ENCODE measurements at regions not wholly inside any gene's neighbourhood (a gene's known extent, or its start where the extent isn't known, plus 50 kb on each side); places are given as distances from the start of the nearest gene placed in this dataset.
A peak's percentile ranks its signal among the peaks of the same experiment; 100 is the strongest.

DNA sequence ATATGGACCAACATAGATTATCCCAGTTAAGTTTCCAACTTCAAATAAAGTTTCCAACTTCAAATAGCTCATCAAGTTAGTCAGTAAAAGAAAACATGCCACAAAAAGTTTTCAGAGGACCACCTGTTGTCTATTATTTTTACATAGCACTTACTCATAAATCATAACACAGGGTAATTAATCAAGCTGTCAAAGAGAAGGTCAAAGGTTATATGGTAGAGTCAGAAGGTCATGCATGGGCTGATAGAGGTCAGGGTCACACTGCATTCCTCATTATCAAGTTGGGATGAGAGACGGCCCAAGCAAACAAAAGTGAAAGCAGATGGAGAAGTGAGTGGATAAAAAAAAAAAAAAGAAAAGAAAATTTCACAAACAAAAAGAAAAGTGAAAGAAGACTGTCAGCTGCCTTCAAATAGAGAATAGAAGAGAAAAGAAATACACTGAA lies 145.5 kb upstream of the POU5F2 start:
- DNase-seq (ENCODE audit: low read depth in 2 of 2), result peak; percentile 48 to 49

DNA sequence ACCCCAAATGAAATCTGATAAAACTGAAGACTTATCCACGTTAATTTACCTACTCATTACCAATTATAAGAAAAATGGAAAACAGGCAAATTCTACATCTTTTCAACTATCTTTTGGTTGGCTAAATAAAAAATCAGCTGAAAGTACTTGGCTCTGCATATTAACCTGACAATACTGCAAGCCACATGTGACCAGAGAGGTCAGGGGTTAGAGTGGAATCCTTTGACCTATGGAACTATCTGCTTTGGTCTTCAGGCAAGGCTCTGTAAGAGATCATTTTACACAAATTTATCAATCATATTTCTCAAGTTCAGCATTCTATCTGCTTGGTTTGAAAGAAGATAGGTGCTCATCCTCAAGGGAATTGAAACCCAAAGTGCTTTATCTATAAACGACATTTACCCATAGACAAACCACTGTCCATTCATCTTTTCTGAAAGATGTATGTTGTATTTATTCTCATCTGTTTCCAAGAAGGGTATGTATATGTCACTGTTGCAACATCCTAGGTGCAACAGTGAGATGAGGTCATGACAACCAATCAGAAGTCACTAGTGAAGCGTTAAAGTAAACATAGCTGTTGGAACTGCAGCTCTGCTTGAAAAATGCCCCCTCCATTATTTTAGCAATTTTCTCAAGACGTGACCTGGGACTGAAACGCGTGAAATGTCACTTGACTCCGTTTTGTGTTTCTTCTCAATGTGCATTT lies 144.9 kb upstream of the POU5F2 start:
- no peak for DNase-seq (ENCODE audit: low read depth in 2 of 2)

DNA sequence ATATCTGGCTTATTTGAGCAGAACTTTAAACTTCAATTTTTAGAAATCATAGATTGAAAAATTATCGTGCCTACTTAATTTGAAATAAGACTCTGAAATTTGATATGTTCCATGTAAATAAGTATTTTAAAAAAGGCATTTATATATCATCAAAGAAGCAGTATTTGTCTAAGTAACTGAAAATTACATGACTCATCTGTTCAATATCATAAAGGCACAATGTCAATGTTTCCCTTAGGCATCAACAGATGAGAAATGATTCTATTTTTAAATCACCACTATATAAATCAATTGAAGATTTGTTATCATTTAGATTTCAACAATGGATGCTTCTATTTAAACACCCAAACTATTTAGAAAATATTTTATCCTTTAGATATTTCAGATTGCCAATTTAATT lies 142.9 kb upstream of the POU5F2 start:
- DNase-seq (ENCODE audit: low read depth in 2 of 2), result no peak

DNA sequence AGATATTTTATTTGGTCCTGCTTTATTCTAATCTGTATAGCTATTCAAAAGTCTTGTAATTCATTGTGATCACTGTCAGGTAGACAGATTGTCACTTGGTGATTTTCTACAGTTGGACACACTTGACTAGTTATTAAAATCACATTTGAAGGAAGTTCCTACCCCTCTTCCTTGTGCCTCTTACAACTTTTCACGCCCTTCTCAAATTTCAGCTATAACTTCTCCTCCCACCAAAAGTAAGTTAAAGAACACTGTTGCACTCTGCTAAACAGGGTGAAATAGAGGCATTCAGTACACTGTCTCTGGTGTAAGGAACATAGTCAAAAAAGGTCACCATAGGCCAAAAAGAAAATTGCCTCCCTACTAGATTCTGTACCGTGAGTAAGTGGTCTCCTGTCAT lies 142.1 kb upstream of the POU5F2 start:
- no peak for DNase-seq (ENCODE audit: low read depth in 2 of 2)

DNA sequence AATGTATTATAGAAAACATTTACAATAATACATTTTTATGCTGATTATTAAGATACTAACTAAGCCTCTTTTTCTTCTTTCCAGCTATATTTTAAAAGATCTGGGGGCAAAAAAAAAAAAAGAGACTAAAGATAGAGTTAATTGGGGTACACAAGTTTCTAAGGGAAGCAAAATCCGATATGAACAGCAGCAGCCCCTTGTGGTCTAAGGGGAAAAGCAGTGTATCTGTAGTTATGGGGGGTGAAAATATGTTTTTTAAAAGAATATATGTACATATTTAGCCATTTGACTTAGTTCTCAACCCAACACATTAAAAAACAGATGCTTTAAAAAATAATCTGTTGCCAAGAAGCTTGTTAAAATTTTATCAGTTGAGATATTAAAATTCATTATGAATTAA lies 134.3 kb upstream of the POU5F2 start:
- no peak for DNase-seq (ENCODE audit: low read depth in 2 of 2)

DNA sequence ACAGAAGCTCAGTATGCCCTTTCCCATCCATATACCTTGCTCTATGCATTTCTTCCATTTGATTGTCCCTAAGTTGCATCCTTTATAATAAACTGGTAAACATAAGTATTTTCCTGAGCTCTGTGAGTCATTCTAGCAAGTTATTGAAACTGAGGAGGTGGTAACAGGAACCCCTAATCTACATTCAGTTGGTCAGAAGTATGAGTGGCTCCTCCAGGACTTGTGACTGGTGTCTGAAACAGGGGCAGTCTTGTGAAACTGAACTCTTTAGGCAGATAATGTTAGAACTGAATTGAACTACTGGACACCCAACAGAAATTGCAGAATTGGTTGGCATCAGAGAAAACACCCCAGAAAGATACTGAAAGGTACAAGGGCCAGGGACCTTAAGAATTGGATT lies 133.1 kb upstream of the POU5F2 start:
- DNase-seq (ENCODE audit: low read depth in 2 of 2), result no peak

DNA sequence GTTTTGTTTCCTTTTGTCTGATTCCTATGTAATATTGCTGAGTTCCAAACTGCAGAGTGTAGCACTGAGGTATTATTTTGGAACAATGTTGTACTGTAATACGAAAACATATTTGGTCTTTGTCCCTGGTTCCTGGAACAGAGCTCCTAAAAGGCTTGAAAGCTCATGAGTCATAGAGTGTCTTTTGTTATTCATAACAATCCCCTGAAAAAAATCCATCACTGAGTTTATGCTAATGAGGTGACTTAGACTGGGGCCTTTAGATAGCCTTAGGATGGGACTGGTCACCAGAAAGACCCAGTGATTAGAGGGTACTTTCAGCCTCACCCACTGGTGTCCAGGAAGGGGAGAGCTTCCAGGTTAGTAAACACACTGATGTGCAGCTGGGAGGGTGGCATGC lies 132.7 kb upstream of the POU5F2 start:
- peak; percentile 71 to 74 for DNase-seq (ENCODE audit: low read depth in 2 of 2)

DNA sequence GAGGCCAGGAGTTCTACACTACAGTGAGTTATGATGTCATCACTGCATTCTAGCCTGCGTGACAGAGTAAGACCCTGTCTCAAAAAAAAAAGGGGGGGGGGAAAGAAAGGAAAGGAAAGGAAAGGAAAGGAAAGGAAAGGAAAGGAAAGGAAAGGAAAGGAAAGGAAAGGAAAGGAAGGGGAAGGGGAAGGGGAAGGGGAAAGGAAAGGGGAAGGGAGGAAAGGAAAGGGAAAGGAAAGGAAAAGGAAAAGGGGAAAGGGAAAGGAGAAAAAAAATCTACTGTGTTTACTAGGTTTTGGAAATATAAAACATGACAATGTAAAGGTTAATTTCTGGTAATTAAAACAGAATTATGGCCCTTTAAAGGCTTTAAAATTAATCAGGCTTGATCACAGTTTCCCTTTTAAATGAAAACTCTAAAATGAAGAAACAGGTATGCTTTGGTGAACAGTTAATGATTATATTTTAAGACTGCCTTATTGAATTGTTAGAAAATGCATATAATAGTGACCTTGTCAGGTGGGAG lies 131.9 kb upstream of the POU5F2 start:
- no peak for DNase-seq (ENCODE audit: low read depth in 2 of 2)

DNA sequence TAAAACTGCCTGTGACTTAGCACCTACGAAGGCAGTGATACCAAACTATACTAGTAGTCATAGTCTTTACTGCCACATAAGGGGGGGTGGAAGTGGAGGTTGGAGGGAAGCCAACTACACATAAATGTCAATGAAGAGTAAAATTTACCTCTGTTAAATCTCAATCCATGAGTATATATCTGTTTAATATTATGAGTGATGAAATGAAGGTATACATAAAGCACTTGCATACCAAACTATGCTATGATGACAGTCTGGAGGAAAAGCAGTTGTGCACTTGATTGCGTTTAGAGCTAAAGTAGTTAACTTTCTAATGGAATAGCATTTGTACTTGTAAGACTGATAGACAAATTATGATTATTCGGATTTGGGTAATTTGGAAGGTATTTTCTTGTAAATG lies 129.2 kb upstream of the POU5F2 start:
- DNase-seq (ENCODE audit: low read depth in 2 of 2), result no peak

DNA sequence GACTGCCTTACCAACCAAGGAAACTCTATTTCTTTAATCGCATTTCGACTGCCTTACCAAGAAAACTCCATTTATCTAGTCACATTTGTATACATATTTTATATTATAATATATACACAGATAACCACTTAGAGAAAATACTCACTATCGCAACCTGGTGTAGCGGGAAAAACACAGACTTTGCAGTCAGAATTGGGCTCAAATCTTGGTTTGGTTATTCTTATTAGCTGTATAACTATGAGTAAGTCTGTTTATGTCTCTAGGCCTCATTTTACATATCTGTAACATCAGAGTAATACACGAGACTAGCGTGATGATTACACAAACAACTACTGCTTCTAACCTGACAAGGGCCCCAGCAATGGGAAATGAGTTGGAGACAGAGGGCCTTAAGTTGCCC lies 127.5 kb upstream of the POU5F2 start:
- DNase-seq (ENCODE audit: low read depth in 2 of 2), result no peak

DNA sequence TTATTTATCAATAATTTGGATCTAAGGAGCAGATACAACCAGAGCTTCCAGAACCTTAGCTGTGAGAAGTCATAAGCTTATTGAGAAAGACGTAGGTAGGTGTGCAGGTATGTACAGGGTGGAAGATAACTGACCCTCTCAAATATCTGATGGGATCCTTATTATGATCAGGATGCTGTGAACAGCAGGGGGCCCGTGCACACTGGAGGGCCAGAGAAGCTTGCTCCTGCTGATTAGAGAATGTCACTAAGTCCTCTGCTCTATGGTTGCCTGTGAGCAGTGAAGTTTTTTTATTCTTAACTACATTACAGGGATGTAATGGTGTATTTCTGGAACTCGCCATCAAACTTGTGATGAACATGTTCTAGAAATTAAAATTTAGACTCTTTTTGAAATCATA lies 108.9 kb upstream of the POU5F2 start:
- no peak for DNase-seq (ENCODE audit: low read depth in 2 of 2)

DNA sequence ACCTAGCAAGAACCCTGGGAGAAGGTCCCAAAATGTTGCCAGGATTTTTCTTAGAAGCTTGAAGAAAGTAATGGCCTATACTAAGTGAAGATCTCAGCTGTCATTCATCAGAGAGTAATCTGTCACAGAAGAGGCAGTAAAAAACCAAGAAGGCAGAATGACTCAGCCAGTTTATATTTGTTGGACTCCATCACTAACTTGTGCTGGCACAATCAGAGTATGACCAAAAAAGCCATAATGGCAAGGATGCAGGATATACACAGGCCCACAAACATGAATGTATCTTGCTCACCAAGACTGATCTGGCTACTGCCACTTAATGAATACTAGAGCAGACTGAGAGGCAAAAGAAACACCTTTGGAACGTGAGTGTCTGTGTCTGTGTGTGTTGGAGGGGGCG lies 104.0 kb upstream of the POU5F2 start:
- no peak for DNase-seq (ENCODE audit: low read depth in 2 of 2)

DNA sequence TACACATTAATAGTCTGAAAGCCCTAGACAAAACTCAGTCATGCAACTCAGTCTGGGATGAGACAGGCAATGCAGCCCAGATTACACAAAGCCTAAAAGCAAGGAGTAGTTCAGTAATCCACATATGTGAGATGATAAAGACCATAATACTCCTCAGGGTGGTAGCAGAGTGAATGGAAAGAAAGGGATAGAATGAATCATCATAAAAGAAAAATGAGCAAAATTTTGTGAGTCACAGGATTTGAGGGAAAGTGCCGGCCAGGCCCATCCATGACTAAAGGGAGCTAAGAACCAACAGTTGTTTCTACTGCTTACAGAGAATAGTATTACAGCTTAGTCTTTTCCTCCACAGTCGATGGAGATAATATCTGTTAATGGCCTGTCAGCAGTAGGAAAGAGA lies 90.0 kb upstream of the POU5F2 start:
- peak in 1 of 2 donors; percentile 67 for DNase-seq (ENCODE audit: low read depth in 2 of 2)

DNA sequence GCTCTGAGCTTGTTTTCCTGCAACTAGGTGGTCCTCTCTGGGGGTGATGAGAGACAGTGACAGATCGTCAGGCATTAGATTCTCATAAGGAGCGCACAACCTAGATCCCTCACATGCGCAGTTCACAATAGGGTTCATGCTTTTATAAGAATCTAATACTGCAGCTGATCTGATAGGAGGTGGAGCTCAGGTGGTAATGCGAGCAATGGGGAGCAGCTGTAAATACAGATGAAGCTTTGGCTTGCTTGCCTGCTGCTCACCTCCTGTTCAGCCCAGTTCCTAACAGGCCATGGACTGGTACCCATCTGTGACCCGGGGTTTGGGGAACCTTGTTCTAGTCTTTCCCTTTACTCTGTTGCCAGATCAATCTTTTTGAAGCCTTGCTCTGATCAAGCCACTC lies 89.5 kb upstream of the POU5F2 start:
- DNase-seq (ENCODE audit: low read depth in 2 of 2), result no peak

DNA sequence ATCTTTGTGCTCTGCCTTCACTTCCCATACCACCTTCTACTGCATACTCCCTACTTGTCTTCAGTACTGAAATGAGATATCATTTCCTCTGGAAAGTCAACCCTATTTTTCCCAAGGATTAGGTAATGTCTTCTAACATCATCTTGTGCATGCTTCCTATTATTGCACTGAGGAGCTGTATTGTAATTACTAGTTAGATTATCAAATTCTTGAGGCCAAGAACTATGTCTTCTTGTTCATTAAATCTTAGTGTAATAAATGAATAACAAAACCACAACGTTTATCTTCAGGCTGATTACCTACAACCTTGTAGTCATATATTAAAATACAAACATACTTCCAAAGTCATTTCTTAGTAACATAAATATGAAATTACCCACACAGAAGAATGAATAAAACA lies 87.9 kb upstream of the POU5F2 start:
- no peak for DNase-seq (ENCODE audit: low read depth in 2 of 2)

DNA sequence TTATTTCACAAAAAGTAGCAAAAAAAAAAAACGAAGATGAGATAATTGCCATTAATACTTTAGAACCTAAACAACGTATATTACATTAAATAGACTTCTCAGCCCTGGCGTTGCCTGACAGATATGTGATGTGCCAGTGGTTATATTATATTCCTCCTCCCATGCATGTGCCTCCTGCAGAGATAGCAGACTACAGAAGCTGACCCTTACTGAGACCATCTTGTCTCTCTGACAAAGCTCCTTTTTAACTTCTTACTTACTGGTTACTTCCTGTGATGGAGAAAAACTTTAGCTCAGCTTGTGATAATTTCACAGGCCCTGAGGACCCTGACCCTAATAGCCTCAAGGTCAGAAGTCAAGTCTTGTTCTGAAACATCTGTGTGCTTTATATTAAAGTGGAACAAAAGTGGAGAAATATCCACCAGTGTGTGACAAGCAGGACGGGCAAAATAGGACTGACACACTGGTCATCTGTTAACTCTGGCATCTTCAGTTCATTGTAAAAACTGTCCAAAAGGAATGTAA lies 80.6 kb upstream of the POU5F2 start:
- DNase-seq (ENCODE audit: low read depth in 2 of 2), result no peak

DNA sequence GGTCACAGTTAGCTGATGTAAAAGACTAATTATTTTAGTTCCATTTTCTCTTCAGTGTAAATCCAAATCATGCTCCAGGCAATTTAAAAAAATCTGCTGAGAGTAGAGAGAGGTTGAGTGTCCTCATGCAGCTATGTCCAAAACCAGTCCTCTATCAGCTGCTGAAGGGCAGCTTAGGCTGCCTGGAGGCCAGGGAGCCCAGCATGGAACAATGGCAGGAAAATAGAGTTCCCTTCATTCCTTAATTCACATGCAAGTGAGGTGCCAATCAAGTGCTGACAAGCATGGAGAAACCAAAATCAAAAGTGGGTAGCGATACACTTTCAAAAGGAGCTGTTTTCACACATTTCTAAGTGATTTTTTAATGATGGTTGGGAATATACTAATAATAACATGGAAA lies 78.3 kb upstream of the POU5F2 start:
- DNase-seq (ENCODE audit: low read depth in 2 of 2), result no peak

DNA sequence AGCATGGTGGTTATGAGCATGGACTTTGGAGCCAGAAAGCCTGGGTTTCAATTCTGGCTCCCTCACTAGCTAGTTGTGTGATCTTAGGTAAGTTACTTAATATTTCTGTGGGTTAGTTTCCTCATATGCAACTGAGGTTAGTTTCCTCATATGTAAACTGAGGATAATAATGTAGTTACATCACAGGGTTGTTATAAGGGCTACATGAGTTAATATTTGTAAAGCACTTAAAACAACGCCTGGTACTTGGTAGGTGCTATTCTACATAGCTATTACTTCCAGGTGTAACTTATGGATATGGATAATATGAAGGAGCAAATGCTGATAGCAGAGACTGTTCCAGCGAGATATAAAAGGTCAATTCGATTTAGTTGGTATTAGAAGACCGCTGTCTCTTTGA lies 69.4 kb upstream of the POU5F2 start:
- no peak for DNase-seq (ENCODE audit: low read depth in 2 of 2)

DNA sequence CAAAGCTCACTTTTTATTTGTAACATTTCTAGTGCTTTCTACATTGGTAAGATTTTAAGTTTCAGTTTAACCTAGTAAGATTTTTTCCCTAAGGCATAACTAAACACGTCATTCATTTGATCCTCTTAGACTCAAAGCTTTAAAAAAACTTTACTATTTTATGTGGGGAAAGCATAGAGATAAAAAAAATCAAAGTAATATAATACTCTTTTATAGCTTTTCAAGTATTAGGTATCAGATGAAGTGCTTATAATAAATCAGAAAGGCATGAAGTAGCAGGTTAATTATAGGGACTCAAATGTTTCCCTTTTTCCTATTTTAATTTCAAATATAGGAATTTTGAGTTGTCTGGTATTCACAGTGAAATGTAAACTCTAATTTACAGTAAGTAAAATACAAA lies 68.0 kb upstream of the POU5F2 start:
- DNase-seq (ENCODE audit: low read depth in 2 of 2), result no peak

DNA sequence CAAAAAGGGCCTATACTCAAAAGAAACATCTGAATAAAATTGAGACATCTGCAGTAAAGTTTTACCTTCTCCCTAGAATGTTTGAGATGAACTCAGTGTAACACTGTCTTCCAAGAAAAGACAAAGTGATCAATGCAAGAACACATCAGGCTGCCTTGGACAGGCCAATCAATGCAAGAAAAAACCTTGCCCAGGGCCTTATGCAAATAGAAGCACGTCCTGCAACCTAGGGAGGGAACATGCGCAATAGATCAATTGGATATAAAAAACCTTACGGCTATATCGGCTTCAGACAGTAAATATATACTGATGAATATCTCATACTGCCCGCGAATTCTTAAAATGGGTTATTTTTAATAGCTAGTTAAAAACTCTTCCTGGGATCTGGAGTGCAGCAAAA lies 66.4 kb upstream of the POU5F2 start:
- DNase-seq (ENCODE audit: low read depth in 2 of 2), result no peak

DNA sequence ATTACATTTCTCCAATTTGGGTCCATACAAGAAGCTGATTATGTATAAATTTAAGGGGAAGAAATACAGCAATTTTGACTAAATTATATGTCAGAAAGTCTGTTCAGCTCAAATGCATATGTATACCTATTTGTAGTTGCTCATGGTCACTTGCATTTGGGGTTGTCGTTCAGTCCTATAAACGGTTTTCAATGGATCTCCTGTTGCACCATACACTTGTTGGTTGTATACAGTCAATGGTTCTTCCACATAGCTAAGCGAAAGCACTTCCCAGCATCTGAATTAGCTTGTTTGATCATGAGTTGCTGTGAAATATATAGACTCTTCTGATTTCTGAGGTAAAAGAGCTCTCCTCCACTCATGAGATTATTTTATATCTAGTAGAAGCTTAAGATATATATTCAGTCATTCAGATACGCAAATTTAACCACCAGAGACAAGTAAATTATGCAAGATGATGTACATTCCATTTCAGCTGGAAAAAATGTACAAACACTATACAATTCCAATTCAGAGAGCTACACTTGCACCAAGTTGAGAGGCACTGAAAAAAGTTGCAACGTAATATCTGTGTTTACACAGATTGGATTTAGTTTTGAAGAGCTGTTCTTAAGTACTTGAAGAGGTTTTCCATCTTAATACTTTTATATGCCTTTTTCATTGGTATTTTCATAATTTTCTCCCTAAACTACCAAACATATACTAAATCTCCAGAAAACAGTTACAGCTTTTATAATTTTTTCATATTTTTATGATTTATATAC lies 64.4 kb upstream of the POU5F2 start:
- no peak for DNase-seq (ENCODE audit: low read depth in 2 of 2)

DNA sequence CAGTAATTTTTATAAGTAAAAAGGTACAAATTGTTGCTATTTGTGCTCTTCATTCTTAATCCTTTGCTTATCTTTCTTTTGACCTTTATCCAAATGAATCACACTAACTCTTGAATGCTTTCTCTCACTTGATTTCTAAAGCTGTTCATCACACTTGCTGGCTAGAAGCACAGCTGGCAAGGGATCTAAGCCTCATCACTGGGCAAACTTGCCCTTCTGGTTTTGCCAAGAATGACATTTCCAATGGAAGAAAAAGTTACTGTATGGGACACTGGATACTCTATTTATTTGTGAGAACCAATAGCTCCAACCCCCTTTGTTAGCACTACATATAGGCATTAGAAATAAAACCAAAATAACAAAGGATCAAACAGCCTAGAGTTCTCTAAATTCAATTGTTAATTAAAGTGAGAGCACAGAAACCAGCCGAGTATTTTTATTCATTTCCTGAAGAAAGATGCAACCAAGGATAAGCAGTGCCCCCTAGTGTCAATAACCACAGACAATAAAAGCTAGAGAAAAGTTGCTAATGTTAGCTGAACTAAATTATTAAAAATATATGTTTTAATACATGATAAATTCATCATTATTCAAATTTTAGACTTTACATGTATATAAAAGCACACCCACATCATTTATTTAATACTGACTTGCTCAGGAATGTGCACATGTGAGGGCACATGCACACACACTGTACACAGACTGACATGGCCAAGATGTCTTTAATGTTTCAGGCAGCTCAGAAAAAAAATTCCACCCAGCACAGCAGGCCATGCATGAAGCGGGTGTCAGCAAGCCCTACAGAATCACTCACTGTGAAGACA lies 59.8 kb upstream of the POU5F2 start:
- peak; percentile 69 to 78 for DNase-seq (ENCODE audit: low read depth in 2 of 2)
